Mesodermal cell (in vitro differentiated cells): ENCODE measurements at regions not wholly inside any gene's neighbourhood (a gene's known extent, or its start where the extent isn't known, plus 50 kb on each side); places are given as distances from the start of the nearest gene placed in this dataset.
"Not testable (repeated sequence)": the region's sequence is repeated elsewhere in the genome, so short reads cannot be mapped to it uniquely, and the experiment has no call there.

Experiments
- H3K27ac ChIP-seq: 2 replicates; pipeline ENCODE4 v1.7.0; 2013; ENCODE audit warnings: mild to moderate bottlenecking, low read depth, low read length, moderate library complexity; ENCODE audit not compliant: severe bottlenecking
- H3K36me3 ChIP-seq: 2 replicates; pipeline ENCODE4 v1.7.1; 2013; ENCODE audit warnings: mild to moderate bottlenecking, low read length, moderate library complexity; ENCODE audit not compliant: control insufficient read depth, insufficient read depth
- H3K4me1 ChIP-seq: one replicate; pipeline ENCODE4 v1.7.1; 2013; ENCODE audit warnings: mild to moderate bottlenecking, low read length; ENCODE audit not compliant: insufficient read depth, control insufficient read depth, poor library complexity, severe bottlenecking
- H3K4me3 ChIP-seq: 2 replicates; pipeline ENCODE4 v1.7.0; 2013; ENCODE audit warnings: low read length, control low read depth, mild to moderate bottlenecking; ENCODE audit not compliant: insufficient read depth, poor library complexity, severe bottlenecking; ENCODE audit errors: extremely low read depth
- H3K9me3 ChIP-seq: 2 replicates; pipeline ENCODE4 v1.7.1; 2013; ENCODE audit warnings: mild to moderate bottlenecking, low read length, moderate library complexity; ENCODE audit not compliant: control insufficient read depth
- WGBS, 2 experiments: methylation state at CpG; one replicate each; pipeline ENCODE4 v1.1.5; 2013; ENCODE audit warnings: missing lambda C conversion rate in 2 of 2; ENCODE audit not compliant: insufficient coverage in 2 of 2; 5-methylcytosine and 5-hydroxymethylcytosine counted together

- H3K27ac ChIP-seq: no peak overlapping the region
- H3K9me3 ChIP-seq: no peaks in the 10 kb centered on the region
- H3K4me3 ChIP-seq: no peak overlapping the region
- H3K36me3 ChIP-seq: no peaks in the 10 kb centered on the region
- H3K4me1 ChIP-seq: no peaks in the 10 kb centered on the region
- WGBS, 2 experiments: 80% methylated on average over 1 of the region's 1 CpG; no CpG with 5 or more reads in 1 of the 2 experiments
These were observed 230.7 kb downstream of the DEPDC1B start for GRCh38 chr5:60469286-60469685.

GRCh38 chr5:60463179-60463868 lies 236.6 kb downstream of the DEPDC1B start:
- no peaks in the 10 kb centered on the region for H3K9me3 ChIP-seq
- H3K27ac ChIP-seq: peak overlapping the region; percentile 58
- H3K36me3 ChIP-seq: no peaks in the 10 kb centered on the region
- H3K4me1 ChIP-seq: no peaks in the 10 kb centered on the region
- no peak overlapping the region for H3K4me3 ChIP-seq
- WGBS, 2 experiments: 89 to 94% methylated on average over 4 to 5 of the region's 5 CpGs

DNA sequence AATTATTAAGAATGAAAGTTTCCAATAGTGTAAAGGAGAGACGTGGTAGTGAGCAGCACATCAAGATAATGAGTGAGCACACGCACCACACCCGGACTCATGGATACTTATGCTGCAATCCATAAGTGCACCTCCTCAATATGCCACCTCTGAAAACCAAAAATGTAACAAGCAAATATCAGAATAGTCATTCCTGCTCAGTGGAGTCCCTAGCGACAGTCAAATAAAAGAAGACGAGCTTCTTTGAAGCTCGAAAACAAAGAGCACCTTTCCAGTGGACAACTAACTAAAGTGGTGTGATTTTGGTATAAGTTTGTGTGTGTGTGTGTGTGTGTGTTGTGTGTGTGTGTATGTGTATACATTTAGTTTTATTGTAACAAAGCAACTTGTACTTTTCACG lies 241.3 kb downstream of the DEPDC1B start:
- Histone ChIP-seq H3K4me1 (peaks cover 15% of the 10 kb centered on the region), H3K27ac (no peak overlapping the region), H3K9me3 (no peaks in the 10 kb centered on the region), H3K36me3 (no peaks in the 10 kb centered on the region), H3K4me3 (no peak overlapping the region)
- 89 to 93% methylated on average over 3 to 4 of the region's 7 CpGs for WGBS, 2 experiments

GRCh38 chr5:60457233-60457632 lies 242.7 kb downstream of the DEPDC1B start:
- Histone ChIP-seq H3K27ac (no peak overlapping the region), H3K4me1 (peaks cover 15% of the 10 kb centered on the region), H3K9me3 (no peaks in the 10 kb centered on the region), H3K4me3 (no peak overlapping the region), H3K36me3 (no peaks in the 10 kb centered on the region)

DNA sequence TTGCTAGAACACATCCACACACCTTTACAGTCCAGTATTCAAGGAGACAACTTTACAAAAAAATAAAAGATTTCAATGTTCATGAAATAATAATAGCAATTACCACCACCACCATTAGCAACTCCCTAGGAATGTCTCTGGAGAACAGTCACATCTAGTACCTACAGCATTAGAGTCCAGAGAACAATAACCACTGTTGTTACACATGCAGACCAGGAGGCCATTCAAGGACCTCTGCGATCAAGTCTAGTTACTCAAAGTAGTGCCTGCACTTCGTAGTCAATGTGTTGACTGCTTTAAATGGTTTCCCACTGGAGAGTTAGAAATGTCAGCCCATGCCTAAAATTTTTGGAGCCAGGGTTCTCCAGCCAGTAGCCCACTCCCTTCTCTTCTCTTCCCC lies 244.4 kb downstream of the DEPDC1B start:
- H3K9me3 ChIP-seq: no peaks in the 10 kb centered on the region
- WGBS, 2 experiments: 85 to 100% methylated on average over 1 to 2 of the region's 2 CpGs
- no peak overlapping the region for H3K4me3 ChIP-seq
- no peaks in the 10 kb centered on the region for H3K36me3 ChIP-seq
- peaks cover 15% of the 10 kb centered on the region for H3K4me1 ChIP-seq
- H3K27ac ChIP-seq: peak overlapping the region; percentile 6

DNA sequence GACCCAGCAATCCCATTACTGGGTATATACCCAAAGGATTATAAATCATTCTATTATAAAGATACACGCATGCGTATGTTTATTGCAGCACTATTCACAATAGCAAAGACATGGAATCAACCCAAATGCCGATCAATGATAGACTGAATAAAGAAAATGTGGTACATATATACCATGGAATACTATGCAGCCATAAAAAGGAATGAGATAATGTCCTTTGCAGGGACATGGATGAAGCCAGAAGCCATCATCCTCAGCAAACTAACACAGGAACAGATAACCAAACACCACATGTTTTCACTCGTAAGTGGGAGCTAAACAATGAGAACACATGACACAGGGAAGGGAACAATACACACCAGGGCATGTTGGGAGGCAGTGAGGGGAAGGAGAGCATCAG lies 245.7 kb downstream of the DEPDC1B start:
- H3K4me3 ChIP-seq, H3K27ac ChIP-seq, H3K36me3 ChIP-seq, H3K9me3 ChIP-seq: not testable (repeated sequence)
- peaks cover 15% of the 10 kb centered on the region for H3K4me1 ChIP-seq
- 67% methylated on average over 1 of the region's 4 CpGs; no CpG with 5 or more reads in 1 of the 2 experiments for WGBS, 2 experiments

DNA sequence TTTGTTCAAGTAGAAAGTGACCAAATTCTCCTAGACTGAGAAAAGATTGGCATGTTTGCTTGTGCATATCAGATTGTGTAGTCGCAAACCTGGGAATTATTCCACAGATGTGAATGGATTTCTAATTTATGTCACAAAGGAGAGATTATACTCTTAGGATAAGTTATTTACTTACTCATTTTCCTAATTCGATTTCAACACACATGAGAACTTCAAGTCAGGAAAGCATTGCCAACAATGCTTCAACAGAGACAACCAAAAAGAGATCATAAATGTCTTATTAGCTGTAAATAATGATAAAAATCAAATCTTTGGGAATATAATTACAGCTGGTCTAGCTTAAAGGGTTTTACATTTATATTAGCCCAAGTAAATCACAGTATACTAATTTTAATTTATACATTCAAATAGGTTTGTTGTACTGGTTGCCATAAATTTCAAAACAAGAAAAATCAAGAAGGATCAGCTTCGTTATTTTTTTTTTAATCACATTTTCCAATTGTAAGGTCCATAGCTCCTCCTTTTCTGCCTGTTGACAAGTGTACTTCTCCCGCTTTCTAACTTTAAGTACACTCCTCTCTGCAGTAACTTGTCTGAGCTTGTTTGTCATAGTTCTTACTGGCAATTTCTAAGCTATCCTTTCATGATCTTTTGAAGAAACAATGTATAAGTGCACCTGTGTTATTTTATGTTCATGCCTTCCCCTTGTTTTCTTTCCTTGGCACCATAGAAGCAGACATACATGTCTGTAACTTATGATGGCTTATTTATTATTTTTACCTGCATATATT lies 246.6 kb downstream of the DEPDC1B start:
- no peak overlapping the region for H3K27ac ChIP-seq
- 67 to 78% methylated on average over 1 of the region's 4 CpGs for WGBS, 2 experiments

GRCh38 chr5:60448600-60448999 lies 251.4 kb downstream of the DEPDC1B start:
- 100% methylated on average over 1 of the region's 2 CpGs; no CpG with 5 or more reads in 1 of the 2 experiments for WGBS, 2 experiments
- Histone ChIP-seq H3K9me3 (no peaks in the 10 kb centered on the region), H3K4me3 (no peak overlapping the region), H3K4me1 (no peaks in the 10 kb centered on the region), H3K27ac (no peak overlapping the region), H3K36me3 (no peaks in the 10 kb centered on the region)

More for the DNA sequence above, 246.6 kb downstream of the DEPDC1B start:
- Histone ChIP-seq H3K4me3 (no peak overlapping the region), H3K9me3 (no peaks in the 10 kb centered on the region), H3K4me1 (peaks cover 15% of the 10 kb centered on the region), H3K36me3 (no peaks in the 10 kb centered on the region)

DNA sequence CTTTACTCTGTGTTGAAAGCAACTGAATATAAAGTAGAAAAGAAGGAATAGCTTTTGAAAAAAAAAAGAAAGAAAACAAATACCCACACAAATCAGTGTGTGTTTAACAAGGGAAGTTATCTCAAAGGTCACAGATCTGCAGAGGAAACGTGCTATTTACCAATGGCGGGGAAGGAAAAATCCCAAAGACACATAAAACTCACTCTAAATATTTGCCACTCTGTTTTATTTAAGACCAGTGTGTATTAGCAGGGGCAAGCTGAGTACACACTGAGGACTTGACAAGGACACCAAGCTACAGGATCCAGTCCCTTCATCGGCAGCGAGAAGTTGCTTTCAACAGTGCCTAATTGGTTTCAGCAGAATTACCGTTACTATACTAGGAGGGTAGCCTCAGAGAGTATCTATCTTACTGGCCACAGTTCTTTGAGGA lies 252.5 kb downstream of the DEPDC1B start:
- Histone ChIP-seq H3K27ac (no peak overlapping the region), H3K9me3 (no peaks in the 10 kb centered on the region), H3K4me3 (no peak overlapping the region), H3K4me1 (no peaks in the 10 kb centered on the region), H3K36me3 (no peaks in the 10 kb centered on the region)
- 73 to 100% methylated on average over 2 of the region's 5 CpGs for WGBS, 2 experiments

DNA sequence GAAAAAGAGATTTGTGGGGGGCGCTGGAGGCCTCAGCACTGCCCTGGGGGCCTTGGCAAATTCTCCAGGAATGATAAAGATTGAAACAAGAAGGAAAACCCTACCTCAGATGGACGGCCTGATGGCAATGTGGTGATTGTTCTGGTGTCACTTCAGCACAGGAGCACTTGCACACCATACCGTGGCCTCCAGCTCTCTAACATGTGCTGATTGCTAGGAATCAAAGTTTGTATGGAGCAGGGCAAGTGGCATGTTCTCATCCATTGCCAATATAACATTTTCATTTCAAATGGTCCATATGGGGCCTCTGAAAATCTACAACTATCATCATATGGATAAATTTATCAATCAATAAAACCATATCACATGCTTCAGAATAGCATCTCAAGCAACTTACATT lies 253.0 kb downstream of the DEPDC1B start:
- no peaks in the 10 kb centered on the region for H3K4me1 ChIP-seq
- WGBS, 2 experiments: 94% methylated on average over 2 to 3 of the region's 3 CpGs

GRCh38 chr5:60445921-60446320 lies 254.0 kb downstream of the DEPDC1B start:
- Histone ChIP-seq H3K4me3 (no peak overlapping the region), H3K36me3 (no peaks in the 10 kb centered on the region), H3K4me1 (no peaks in the 10 kb centered on the region), H3K9me3 (no peaks in the 10 kb centered on the region), H3K27ac (no peak overlapping the region)
- WGBS, 2 experiments: no CpG with 5 or more reads among the region's 1 CpG

More for the DNA sequence above, 253.0 kb downstream of the DEPDC1B start:
- H3K36me3 ChIP-seq: no peaks in the 10 kb centered on the region
- H3K9me3 ChIP-seq: no peaks in the 10 kb centered on the region
- no peak overlapping the region for H3K4me3 ChIP-seq
- H3K27ac ChIP-seq: no peak overlapping the region
